K562 (cell line): ENCODE measurements at regions not wholly inside any gene's neighbourhood (a gene's known extent, or its start where the extent isn't known, plus 50 kb on each side); places are given as distances from the start of the nearest gene placed in this dataset.

Source experiments
- ATAC-seq: fragments of 200-7000 bp; cut with Tn5 transposase; 3 replicates; pipeline ENCODE4 v1.9.1; 2020; ENCODE audit warnings: moderate library complexity
- BruUV-seq: library from RNA; stranded (reverse); fragments of 400-500 nt; replicated peaks from 2 replicates; lab custom pipeline; 2021; lab: Mats Ljungman, UMichigan
- CTCF ChIA-PET: fragments of 300-600 bp; formaldehyde crosslinking; extraction: SDS; loops from one replicate; lab custom pipeline; 2021; ENCODE audit warnings: low intra/inter-chr PET ratio; lab: Yijun Ruan, JAX
- POLR2A ChIA-PET: fragments of 300-600, 350-650 bp; sonication (Branson Sonifier 250); formaldehyde crosslinking; extraction: SDS; loops from one replicate; lab custom pipeline; 2021; ENCODE audit warnings: antibody characterized with exemption, inconsistent platforms; lab: Yijun Ruan, JAX
- DNase-seq, 4 experiments: peaks; one replicate each; pipeline versions ENCODE4 v3.0.0 to v3.0.0-alpha.2; 2011 to 2018; ENCODE audit warnings: low spot score in 3 of 4, mixed read lengths in 3 of 4; ENCODE audit errors: extremely low read depth in 1 of 4
- FAIRE-seq: peaks from 2 replicates; lab custom pipeline; 2011; peaks lifted over from hg19 to GRCh38; lab: Jason Lieb, UNC
- H2AFZ ChIP-seq: 2 replicates; pipeline ENCODE4 v1.6.0; 2011; ENCODE audit warnings: low read depth, low read length, control low read depth, inconsistent platforms
- H3K27ac ChIP-seq: fragments of 200-600 bp; 3 replicates; pipeline ENCODE4 v1.8.0; 2011; ENCODE audit warnings: low read depth, mild to moderate bottlenecking, control low read depth, inconsistent platforms, low read length, moderate library complexity, mixed read lengths; ENCODE audit errors: extremely low read depth
- H3K27me3 ChIP-seq, 2 experiments: fragments of 300-600 bp in 1 of 2; 2 replicates in 1 of 2; 3 replicates in 1 of 2; pipeline versions ENCODE4 v1.6.0 to v1.8.0; 2011; ENCODE audit warnings: inconsistent platforms in 2 of 2, low read length in 2 of 2, mild to moderate bottlenecking in 1 of 2, mixed read lengths in 1 of 2, moderate library complexity in 1 of 2; ENCODE audit not compliant: control insufficient read depth in 2 of 2, insufficient read depth in 2 of 2
- H3K36me3 ChIP-seq: fragments of 300-600 bp; 3 replicates; pipeline ENCODE4 v1.8.0; 2011; ENCODE audit warnings: mild to moderate bottlenecking, low read length, inconsistent platforms; ENCODE audit not compliant: control insufficient read depth, insufficient read depth
- H3K4me1 ChIP-seq, 2 experiments: fragments of 200-600 bp in 1 of 2; replicated peaks in 1 of 2; 2 replicates in 1 of 2; 3 replicates in 1 of 2; pipeline versions ENCODE4 v1.5.1 to v1.8.0; 2011; ENCODE audit warnings: inconsistent platforms in 2 of 2, low read length in 2 of 2, mild to moderate bottlenecking in 1 of 2, mixed read lengths in 1 of 2, moderate library complexity in 1 of 2; ENCODE audit not compliant: control insufficient read depth in 2 of 2, insufficient read depth in 2 of 2
- H3K4me2 ChIP-seq: 2 replicates; pipeline ENCODE4 v1.6.1; 2011; ENCODE audit warnings: low read length, control low read depth, inconsistent platforms, mixed read lengths; ENCODE audit not compliant: insufficient read depth
- H3K4me3 ChIP-seq: fragments of 200-600 bp; sonication (generic), shearing (Covaris generic); 2 replicates; pipeline ENCODE4 v1.5.1; 2016; ENCODE audit warnings: control low read depth, inconsistent platforms
- H3K79me2 ChIP-seq: fragments of 200-600 bp; 3 replicates; pipeline ENCODE4 v1.8.0; 2011; ENCODE audit warnings: low read length, inconsistent platforms; ENCODE audit not compliant: control insufficient read depth, insufficient read depth
- H3K9ac ChIP-seq, 2 experiments: 2 replicates each; pipeline versions ENCODE4 v1.6.0 to v1.6.1; 2011; ENCODE audit warnings: low read depth in 2 of 2, low read length in 2 of 2, control low read depth in 1 of 2, inconsistent platforms in 1 of 2, mild to moderate bottlenecking in 1 of 2, mixed read lengths in 1 of 2; ENCODE audit not compliant: insufficient read depth in 1 of 2
- H3K9me1 ChIP-seq: one replicate; pipeline ENCODE4 v1.6.0; 2011; ENCODE audit warnings: inconsistent platforms, mild to moderate bottlenecking, low read length, moderate library complexity; ENCODE audit not compliant: control insufficient read depth, insufficient read depth
- H3K9me3 ChIP-seq: replicated peaks from 2 replicates; pipeline ENCODE4 v1.5.1; 2011; ENCODE audit warnings: low read depth, low read length, inconsistent platforms; ENCODE audit not compliant: control insufficient read depth, insufficient read depth
- H4K20me1 ChIP-seq: replicated peaks from 2 replicates; pipeline ENCODE4 v1.6.1; 2011; ENCODE audit warnings: low read length, inconsistent platforms, mixed read lengths; ENCODE audit not compliant: control insufficient read depth, insufficient read depth
- CREB1 ChIP-seq, 2 experiments: sonication (generic) in 1 of 2; formaldehyde crosslinking in 1 of 2; IDR thresholded peaks; 2 replicates each; pipeline versions ENCODE4 v1.6.1 to v1.8.0; 2012 to 2022; ENCODE audit warnings: inconsistent platforms in 1 of 2, mild to moderate bottlenecking in 1 of 2, missing genetic modification reagents in 1 of 2, moderate library complexity in 1 of 2
- FOXM1 ChIP-seq, 2 experiments: fragments of 450-650 bp in 1 of 2; sonication (generic) in 1 of 2; formaldehyde crosslinking in 1 of 2; IDR thresholded peaks; 2 replicates each; pipeline versions ENCODE4 v1.6.1 to v1.9.0; 2017 to 2022; ENCODE audit warnings: low read depth in 2 of 2, mild to moderate bottlenecking in 2 of 2, missing genetic modification reagents in 1 of 2, moderate library complexity in 1 of 2
- GABPA ChIP-seq: fragments of 200-800 bp; sonication (Bioruptor generic); conservative IDR thresholded peaks from 2 replicates; pipeline ENCODE4 v1.6.1; 2016; ENCODE audit warnings: low read depth, missing genetic modification characterization, missing compliant biosample characterization
- GABPB2 ChIP-seq: fragments of 250-450 bp; sonication (Bioruptor Pico); conservative IDR thresholded peaks from 2 replicates; pipeline ENCODE4 v1.5.1; 2021; ENCODE audit warnings: mild to moderate bottlenecking
- NR2C2 ChIP-seq, 2 experiments: fragments of 200-800 bp in 1 of 2; sonication (Bioruptor generic) in 1 of 2; sonication (generic) in 1 of 2; formaldehyde crosslinking in 1 of 2; IDR thresholded peaks; 2 replicates each; pipeline versions ENCODE4 v1.6.1 to v1.8.0; 2016 to 2022; ENCODE audit warnings: mild to moderate bottlenecking in 1 of 2, missing compliant biosample characterization in 1 of 2, missing genetic modification characterization in 1 of 2, missing genetic modification reagents in 1 of 2
- RAD51 ChIP-seq: fragments of 450-650 bp; IDR thresholded peaks from 2 replicates; pipeline ENCODE4 v1.7.1; 2016; ENCODE audit warnings: low read depth, mild to moderate bottlenecking, borderline replicate concordance
- RFX7 ChIP-seq: fragments of 250-450 bp; sonication (Bioruptor Pico); IDR thresholded peaks from 2 replicates; pipeline ENCODE4 v1.5.1; 2021; ENCODE audit warnings: mild to moderate bottlenecking
- STAT5B ChIP-seq: fragments of 250-450 bp; sonication (Bioruptor Pico); IDR thresholded peaks from 2 replicates; pipeline ENCODE4 v1.8.0; 2021; ENCODE audit warnings: mild to moderate bottlenecking, inconsistent platforms
- TARDBP ChIP-seq: fragments of 450-650 bp; IDR thresholded peaks from 2 replicates; pipeline ENCODE4 v1.6.1; 2016
- XRCC5 ChIP-seq: fragments of 200-400 bp; formaldehyde crosslinking; IDR thresholded peaks from 2 replicates; pipeline ENCODE4 v1.6.1; 2017; ENCODE audit warnings: low read depth, mild to moderate bottlenecking, low read length
- ZNF217 ChIP-seq: sonication (generic); formaldehyde crosslinking; IDR thresholded peaks from 2 replicates; pipeline ENCODE4 v1.8.0; 2022; ENCODE audit warnings: mild to moderate bottlenecking, missing genetic modification reagents
- ZNF408 ChIP-seq: fragments of 250-450 bp; sonication (Bioruptor Pico); IDR thresholded peaks from 2 replicates; pipeline ENCODE4 v1.4.0; 2020; ENCODE audit warnings: low read depth, mild to moderate bottlenecking, moderate library complexity
- ZNF589 ChIP-seq: fragments of 200-800 bp; sonication (Bioruptor generic); IDR thresholded peaks from 2 replicates; pipeline ENCODE4 v1.6.1; 2016; ENCODE audit warnings: low read depth, missing genetic modification characterization, missing compliant biosample characterization
- ZNF699 ChIP-seq: fragments of 250-450 bp; sonication (Bioruptor Pico); IDR thresholded peaks from 2 replicates; pipeline ENCODE4 v1.8.0; 2021; ENCODE audit warnings: mild to moderate bottlenecking, moderate library complexity; ENCODE audit not compliant: insufficient replicate concordance
- ZNF76 ChIP-seq: fragments of 250-450 bp; sonication (Bioruptor Pico); IDR thresholded peaks from 2 replicates; pipeline ENCODE4 v1.4.0; 2020; ENCODE audit warnings: mild to moderate bottlenecking, moderate library complexity, borderline replicate concordance
- ZNF79 ChIP-seq: fragments of 250-450 bp; sonication (Bioruptor Pico); IDR thresholded peaks from 2 replicates; pipeline ENCODE4 v1.4.0; 2020; ENCODE audit warnings: low read depth, mild to moderate bottlenecking, moderate library complexity
- WGBS: fragments of 100-300 bp; shearing (Covaris generic); methylation state at CpG from one replicate; pipeline ENCODE4 v1.1.6; 2016; ENCODE audit warnings: low coverage, mixed read lengths; ENCODE audit not compliant: insufficient coverage; ENCODE audit errors: missing lambda C conversion rate; 5-methylcytosine and 5-hydroxymethylcytosine counted together
- in situ Hi-C: fragments of 300-500 bp; cut with MboI; formaldehyde crosslinking; loops from 4 replicates; pipeline ENCODE4 v1.15.0; 2018; ENCODE audit warnings: inconsistent platforms, mixed read lengths
- intact Hi-C: fragments of 100-400 bp; cut with micrococcal nuclease; formaldehyde crosslinking; loops from 2 replicates; pipeline ENCODE4 v1.14.2; 2022
- TF ChIP-seq, protein P1 (sequence below): fragments of 450-650 bp; formaldehyde crosslinking; IDR thresholded peaks from 2 replicates; pipeline ENCODE4 v1.4.0; 2020; ENCODE audit warnings: mild to moderate bottlenecking, mixed read lengths
- TF ChIP-seq, protein P2 (sequence below), 3 experiments: fragments of 200-800 bp in 1 of 3; sonication (Bioruptor generic) in 1 of 3; sonication (generic) in 1 of 3; formaldehyde crosslinking in 1 of 3; IDR thresholded peaks; 2 replicates each; pipeline versions ENCODE4 v1.6.1 to v1.8.0; 2016 to 2022; ENCODE audit warnings: mild to moderate bottlenecking in 2 of 3, missing compliant biosample characterization in 2 of 3, missing genetic modification characterization in 2 of 3, missing genetic modification reagents in 1 of 3

DNA sequence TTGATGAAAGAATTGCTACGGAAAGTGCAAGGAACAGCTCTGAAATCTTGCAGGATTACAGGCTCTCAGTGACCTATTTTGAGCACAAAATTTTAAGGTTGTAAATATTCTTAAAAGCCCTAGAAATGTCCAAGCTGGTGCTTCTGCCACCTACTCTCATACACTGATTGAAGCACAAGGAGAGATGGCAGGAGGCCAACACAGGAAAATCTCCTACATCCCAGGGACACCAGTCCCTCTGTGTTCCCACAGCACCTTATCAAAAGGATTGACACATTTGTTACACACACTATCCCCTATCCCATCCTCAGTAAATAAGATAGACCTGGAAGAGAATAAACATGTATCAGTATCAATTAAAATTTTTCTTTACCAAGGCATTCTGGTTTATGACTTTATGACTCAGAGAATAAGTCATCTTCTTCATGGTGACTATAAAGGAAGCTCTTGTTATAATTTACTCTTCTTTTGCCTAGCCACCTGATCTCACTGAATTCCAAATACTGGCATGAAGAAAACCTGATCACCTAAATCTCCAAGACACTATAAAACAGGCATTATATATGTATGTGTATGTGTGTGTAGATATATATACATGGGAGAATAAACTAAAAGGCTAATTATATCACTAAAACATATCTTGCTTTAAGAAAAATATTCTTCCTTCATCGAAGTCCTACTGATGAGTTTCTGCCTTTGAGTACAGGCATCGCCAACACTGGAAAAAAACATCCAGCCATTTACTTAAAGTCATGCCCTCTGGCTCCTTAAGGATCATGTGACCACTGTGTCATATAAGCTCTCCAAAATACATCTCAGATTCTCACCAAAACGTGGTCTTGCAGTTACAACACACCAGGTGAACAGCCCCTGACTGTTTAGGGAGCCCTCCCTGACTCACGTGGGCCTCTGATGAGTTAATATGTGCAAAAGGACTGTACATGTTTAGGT is 208.1 kb upstream of the NR2F2 start:
- FAIRE-seq (no peak), DNase-seq (no peak)
- H3K4me2 ChIP-seq: no peak overlapping the region
- TF ChIP-seq FOXM1 (IDR thresholded peaks at IDR 0.05; ENCODE audit: low read depth) (no peak), FOXM1 (CRISPR knock-in tag; IDR thresholded peaks at IDR 0.05; ENCODE audit: low read depth) (no peak), TARDBP (no peak), ZNF589 (CRISPR knock-in tag) (0 out of 2 replicates have a peak, but pooled peaks have one; percentile 14), XRCC5 (no peak), GABPA (tag) (no peak), ZNF79 (CRISPR knock-in tag) (no peak), GABPB2 (no peak), STAT5B (no peak), RAD51 (peak; percentile 51; the same call in 1 of the 2 replicates), CREB1 (IDR thresholded peaks at IDR 0.05) (no peak), CREB1 (CRISPR knock-in tag; IDR thresholded peaks at IDR 0.05) (no peak), ZNF699 (no peak), RFX7 (no peak), ZNF76 (CRISPR knock-in tag) (no peak), ZNF408 (no peak), ZNF217 (no peak), NR2C2 (CRISPR knock-in tag; IDR thresholded peaks at IDR 0.05) (no peak), NR2C2 (tag; IDR thresholded peaks at IDR 0.05) (no peak)
- TF ChIP-seq, protein P1, sequence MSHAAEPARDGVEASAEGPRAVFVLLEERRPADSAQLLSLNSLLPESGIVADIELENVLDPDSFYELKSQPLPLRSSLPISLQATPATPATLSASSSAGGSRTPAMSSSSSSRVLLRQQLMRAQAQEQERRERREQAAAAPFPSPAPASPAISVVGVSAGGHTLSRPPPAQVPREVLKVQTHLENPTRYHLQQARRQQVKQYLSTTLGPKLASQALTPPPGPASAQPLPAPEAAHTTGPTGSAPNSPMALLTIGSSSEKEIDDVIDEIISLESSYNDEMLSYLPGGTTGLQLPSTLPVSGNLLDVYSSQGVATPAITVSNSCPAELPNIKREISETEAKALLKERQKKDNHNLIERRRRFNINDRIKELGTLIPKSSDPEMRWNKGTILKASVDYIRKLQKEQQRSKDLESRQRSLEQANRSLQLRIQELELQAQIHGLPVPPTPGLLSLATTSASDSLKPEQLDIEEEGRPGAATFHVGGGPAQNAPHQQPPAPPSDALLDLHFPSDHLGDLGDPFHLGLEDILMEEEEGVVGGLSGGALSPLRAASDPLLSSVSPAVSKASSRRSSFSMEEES (CRISPR knock-in tag): peak; percentile 72
- TF ChIP-seq, protein P2, sequence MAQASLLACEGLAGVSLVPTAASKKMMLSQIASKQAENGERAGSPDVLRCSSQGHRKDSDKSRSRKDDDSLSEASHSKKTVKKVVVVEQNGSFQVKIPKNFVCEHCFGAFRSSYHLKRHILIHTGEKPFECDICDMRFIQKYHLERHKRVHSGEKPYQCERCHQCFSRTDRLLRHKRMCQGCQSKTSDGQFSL (CRISPR knock-in tag; IDR thresholded peaks at IDR 0.05): no peak
- TF ChIP-seq, protein P2 (tag; IDR thresholded peaks at IDR 0.05): no peak

More for the DNA sequence above, 208.1 kb upstream of the NR2F2 start:
- H3K9ac ChIP-seq: no peak overlapping the region
- H3K27ac ChIP-seq: no peak overlapping the region
- H3K4me1 ChIP-seq: peaks cover 7 to 33% of the 10 kb centered on the region in 2 experiments
- no TSS peak for BruUV-seq
- H2AFZ ChIP-seq: peak overlapping the region; percentile 70
- 63% methylated on average over 5 of the region's 5 CpGs for WGBS
- H3K9me3 ChIP-seq: no peaks in the 10 kb centered on the region
- no peaks in the 10 kb centered on the region for H3K27me3 ChIP-seq
- no peaks in the 10 kb centered on the region for H4K20me1 ChIP-seq
- no peaks in the 10 kb centered on the region for H3K9me1 ChIP-seq
- in situ Hi-C loops (no loop called here), intact Hi-C loops (no loop called here)
- ChIA-PET POLR2A (no interaction called here), CTCF (no interaction called here)
- no peaks in the 10 kb centered on the region for H3K79me2 ChIP-seq
- peaks cover 26% of the 10 kb centered on the region; the same call in 2 of the 3 replicates for H3K36me3 ChIP-seq
- H3K4me3 ChIP-seq: no peak overlapping the region
- no peak for ATAC-seq
